Stimulated activated CD4-positive, alpha-beta T cell treated with anti-CD3 and anti-CD28 coated beads, Interleukin-2, amount 100 ng/mL, for 24 hours (primary cell): ENCODE measurements at regions not wholly inside any gene's neighbourhood (a gene's known extent, or its start where the extent isn't known, plus 50 kb on each side); places are given as distances from the start of the nearest gene placed in this dataset.

ENCODE experiments used
- DNase-seq, 2 donors: peaks; one replicate each; pipeline ENCODE4 v3.0.0-alpha.2; 2020

GRCh38 chr2:8281234-8281633 lies 400.6 kb upstream of the ID2 start:
- no peak for DNase-seq

- DNase-seq, result no peak
Measured at GRCh38 chr2:8281950-8282857, 399.7 kb upstream of the ID2 start.

GRCh38 chr2:8282858-8283252 lies 399.0 kb upstream of the ID2 start:
- no peak for DNase-seq

- no peak for DNase-seq
Measured at GRCh38 chr2:8285081-8285480, 396.8 kb upstream of the ID2 start.

GRCh38 chr2:8285898-8286297 lies 396.0 kb upstream of the ID2 start:
- no peak for DNase-seq

GRCh38 chr2:8288206-8288605 lies 393.6 kb upstream of the ID2 start:
- no peak for DNase-seq

GRCh38 chr2:8289111-8289510 lies 392.7 kb upstream of the ID2 start:
- DNase-seq, result no peak

GRCh38 chr2:8290771-8291352 lies 391.0 kb upstream of the ID2 start:
- no peak for DNase-seq

GRCh38 chr2:8296306-8296705 lies 385.6 kb upstream of the ID2 start:
- peak; percentile 19 to 44 for DNase-seq

- DNase-seq, result no peak
Measured at GRCh38 chr2:8297376-8298231, 384.3 kb upstream of the ID2 start.

- no peak for DNase-seq
Measured at GRCh38 chr2:8298783-8299182, 383.1 kb upstream of the ID2 start.

- DNase-seq, result no peak
Measured at GRCh38 chr2:8300216-8300615, 381.6 kb upstream of the ID2 start.

GRCh38 chr2:8300905-8301304 lies 381.0 kb upstream of the ID2 start:
- DNase-seq, result no peak

- peak; percentile 68 for DNase-seq
Measured at GRCh38 chr2:8303322-8303832, 378.5 kb upstream of the ID2 start.

- no peak for DNase-seq
Measured at GRCh38 chr2:8304821-8305766, 376.8 kb upstream of the ID2 start.

GRCh38 chr2:8306530-8307351 lies 375.1 kb upstream of the ID2 start:
- no peak for DNase-seq

GRCh38 chr2:8307606-8308180 lies 374.2 kb upstream of the ID2 start:
- no peak for DNase-seq

GRCh38 chr2:8309131-8309530 lies 372.7 kb upstream of the ID2 start:
- no peak for DNase-seq

- peak; percentile 50 to 53 for DNase-seq
Measured at GRCh38 chr2:8310557-8311455, 371.1 kb upstream of the ID2 start.

GRCh38 chr2:8312221-8312620 lies 369.6 kb upstream of the ID2 start:
- peak in 1 of 2 donors; percentile 15 for DNase-seq
